HG03060 (cell line): ENCODE measurements at regions not wholly inside any gene's neighbourhood (a gene's known extent, or its start where the extent isn't known, plus 50 kb on each side); places are given as distances from the start of the nearest gene placed in this dataset.

ENCODE experiments used
- ATAC-seq: cut with Tn5 transposase; IDR thresholded peaks from one replicate; pipeline ENCODE4 v1.9.1; 2021; ENCODE audit warnings: low read depth, moderate number of reproducible peaks; ENCODE audit not compliant: unreplicated experiment

- no peak for ATAC-seq
These were observed 348.8 kb downstream of the TPBG start for GRCh38 chr6:82712389-82712788.

GRCh38 chr6:82712826-82713225 lies 349.2 kb downstream of the TPBG start:
- ATAC-seq, result no peak

- ATAC-seq, result no peak
These were observed 344.6 kb downstream of the UBE3D start for GRCh38 chr6:82720992-82721391.

- ATAC-seq, result no peak
These were observed 329.9 kb downstream of the UBE3D start for GRCh38 chr6:82735790-82736189.

- no peak for ATAC-seq
These were observed 327.7 kb downstream of the UBE3D start for GRCh38 chr6:82737965-82738364.

- no peak for ATAC-seq
These were observed 326.9 kb downstream of the UBE3D start for GRCh38 chr6:82738773-82739172.

- ATAC-seq, result no peak
These were observed 326.3 kb downstream of the UBE3D start for GRCh38 chr6:82739303-82739702.

- ATAC-seq, result no peak
These were observed 325.6 kb downstream of the UBE3D start for GRCh38 chr6:82740072-82740471.

- no peak for ATAC-seq
These were observed 324.2 kb downstream of the UBE3D start for GRCh38 chr6:82741325-82741995.

- ATAC-seq, result no peak
These were observed 323.6 kb downstream of the UBE3D start for GRCh38 chr6:82741996-82742385.

GRCh38 chr6:82744286-82745015 lies 321.2 kb downstream of the UBE3D start:
- ATAC-seq, result no peak

- ATAC-seq, result no peak
These were observed 315.1 kb downstream of the UBE3D start for GRCh38 chr6:82750556-82750955.

GRCh38 chr6:82751718-82752117 lies 313.9 kb downstream of the UBE3D start:
- no peak for ATAC-seq

GRCh38 chr6:82761674-82762345 lies 303.8 kb downstream of the UBE3D start:
- ATAC-seq, result no peak

GRCh38 chr6:82766476-82766875 lies 299.2 kb downstream of the UBE3D start:
- ATAC-seq, result no peak

- no peak for ATAC-seq
These were observed 298.6 kb downstream of the UBE3D start for GRCh38 chr6:82767037-82767436.

GRCh38 chr6:82767447-82767846 lies 298.2 kb downstream of the UBE3D start:
- ATAC-seq, result no peak

- no peak for ATAC-seq
These were observed 292.6 kb downstream of the UBE3D start for GRCh38 chr6:82772851-82773717.

- ATAC-seq, result no peak
These were observed 290.3 kb downstream of the UBE3D start for GRCh38 chr6:82775361-82775760.

GRCh38 chr6:82775981-82776380 lies 289.7 kb downstream of the UBE3D start:
- no peak for ATAC-seq

- ATAC-seq, result no peak
These were observed 286.6 kb downstream of the UBE3D start for GRCh38 chr6:82779041-82779440.
